Stimulated activated CD8-positive, alpha-beta memory T cell treated with anti-CD3 and anti-CD28 coated beads, Interleukin-2, amount 100 ng/mL, for 1 hour (primary cell): ENCODE measurements at regions not wholly inside any gene's neighbourhood (a gene's known extent, or its start where the extent isn't known, plus 50 kb on each side); places are given as distances from the start of the nearest gene placed in this dataset.
"Not testable (repeated sequence)": the region's sequence is repeated elsewhere in the genome, so short reads cannot be mapped to it uniquely, and the experiment has no call there.

ENCODE experiments used
- DNase-seq, 2 donors: peaks; one replicate each; pipeline ENCODE4 v3.0.0-alpha.2; 2020; ENCODE audit warnings: low read depth in 2 of 2

DNA sequence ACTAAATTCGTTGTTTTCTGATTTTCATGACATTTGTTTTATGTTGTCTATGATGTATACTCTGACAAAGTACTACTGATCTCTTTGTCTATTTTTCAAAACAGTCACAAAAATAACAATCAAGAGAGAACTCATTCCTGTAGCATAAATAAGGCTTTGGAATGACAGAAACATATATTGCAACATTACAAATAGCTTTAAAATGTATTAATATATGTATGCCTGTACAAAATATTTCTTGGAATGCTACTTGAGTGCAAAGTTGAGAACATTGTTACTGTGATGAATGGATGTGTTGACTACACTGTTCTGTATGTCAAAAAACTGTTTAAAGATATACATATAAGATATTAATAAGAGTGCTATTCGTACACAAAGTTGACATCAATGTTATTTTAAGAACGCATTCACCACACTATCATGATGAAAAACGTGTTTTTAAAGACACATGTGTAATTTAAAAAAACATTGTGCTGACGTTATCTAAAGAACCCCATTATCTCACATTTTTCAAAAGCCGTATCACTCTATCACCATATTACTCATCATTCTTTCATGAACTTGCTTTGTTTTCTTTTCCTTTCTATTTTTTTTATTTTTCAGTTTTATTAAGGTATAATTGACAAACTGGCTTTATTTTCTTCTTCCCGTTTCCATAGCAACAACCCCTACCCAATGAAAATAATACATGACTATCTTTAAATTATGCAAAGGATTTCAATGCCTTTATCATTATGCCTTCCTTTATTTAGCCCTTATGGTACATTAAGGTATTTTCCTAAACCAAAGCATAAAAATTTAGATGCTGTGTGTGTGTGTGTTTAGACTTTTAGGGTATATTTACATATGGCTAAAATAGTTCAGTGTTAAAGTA, 918.8 kb downstream of the SLITRK1 start:
- DNase-seq, result no peak

DNA sequence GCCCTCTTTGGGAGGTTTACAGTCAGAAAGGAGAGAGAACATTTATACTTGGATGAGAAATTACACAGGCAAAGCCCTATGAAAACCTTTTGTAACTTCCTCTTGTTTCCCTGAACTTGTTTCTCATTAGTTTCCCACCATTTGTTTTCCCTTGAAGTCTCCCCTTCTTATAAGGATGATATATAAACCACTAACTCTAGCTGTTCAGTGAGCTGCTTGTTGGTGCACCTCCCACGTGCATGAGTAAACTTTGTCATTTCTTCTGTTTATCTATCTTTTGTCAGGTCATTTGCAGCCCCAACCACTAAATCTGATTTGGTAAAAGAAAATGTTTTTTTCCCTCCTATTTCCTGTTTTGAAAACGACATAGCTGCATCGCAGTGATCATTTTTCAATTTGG, 919.9 kb downstream of the SLITRK1 start:
- DNase-seq, result no peak

DNA sequence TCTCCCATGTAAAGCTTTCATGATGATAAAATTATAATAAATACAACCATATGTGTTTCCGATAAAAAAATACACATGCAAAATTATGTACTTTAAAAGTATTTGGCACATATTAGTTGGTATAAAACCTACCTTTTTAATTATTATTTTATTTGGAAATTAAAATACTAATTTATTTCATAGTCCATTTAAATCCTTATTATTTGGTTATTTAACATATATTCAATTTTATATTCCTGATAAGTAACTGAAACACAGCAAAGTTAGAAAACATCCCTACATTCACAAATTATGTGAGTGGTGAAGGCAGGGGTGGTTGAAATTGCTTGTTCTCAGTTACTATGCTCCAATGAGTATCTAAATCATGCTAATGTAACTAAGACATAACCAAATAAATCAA, 920.5 kb downstream of the SLITRK1 start:
- no peak for DNase-seq

DNA sequence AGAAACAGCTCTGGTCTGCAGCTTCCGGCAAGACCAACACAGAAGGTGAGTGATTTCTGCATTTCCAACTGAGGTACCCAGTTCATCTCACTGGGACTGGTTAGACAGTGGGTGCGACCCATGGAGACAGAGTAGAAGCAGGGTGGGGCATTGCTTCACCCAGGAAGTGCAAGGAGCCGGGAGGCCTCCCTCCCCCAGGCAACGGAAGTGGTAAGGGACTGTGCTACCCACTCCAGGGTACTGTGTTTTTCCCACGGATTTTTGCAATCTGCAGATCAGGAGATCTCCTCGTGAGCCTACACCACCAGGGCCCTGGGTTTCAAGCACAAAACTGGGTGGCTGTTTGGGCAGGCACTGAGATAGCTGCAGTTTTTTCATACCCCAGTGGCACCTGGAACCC, 929.9 kb downstream of the SLITRK1 start:
- not testable (repeated sequence) for DNase-seq

DNA sequence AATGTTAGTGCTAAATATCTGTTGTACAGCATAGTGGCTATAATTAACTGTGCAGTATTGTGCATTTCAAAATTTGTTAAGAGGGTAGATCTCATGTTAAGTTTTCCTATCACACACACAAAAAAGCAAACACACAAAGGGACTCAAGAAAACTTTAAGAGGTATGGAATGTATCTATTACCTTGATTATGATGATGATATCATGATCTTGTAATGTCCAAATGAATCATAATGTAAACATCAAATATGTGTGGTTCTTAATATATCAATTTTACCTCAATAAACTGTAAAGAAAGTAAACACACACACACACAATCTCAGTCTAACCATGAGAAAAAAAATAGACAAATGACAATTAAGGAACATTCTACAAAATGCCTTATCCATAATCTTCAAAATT, 934.6 kb downstream of the SLITRK1 start:
- no peak for DNase-seq

DNA sequence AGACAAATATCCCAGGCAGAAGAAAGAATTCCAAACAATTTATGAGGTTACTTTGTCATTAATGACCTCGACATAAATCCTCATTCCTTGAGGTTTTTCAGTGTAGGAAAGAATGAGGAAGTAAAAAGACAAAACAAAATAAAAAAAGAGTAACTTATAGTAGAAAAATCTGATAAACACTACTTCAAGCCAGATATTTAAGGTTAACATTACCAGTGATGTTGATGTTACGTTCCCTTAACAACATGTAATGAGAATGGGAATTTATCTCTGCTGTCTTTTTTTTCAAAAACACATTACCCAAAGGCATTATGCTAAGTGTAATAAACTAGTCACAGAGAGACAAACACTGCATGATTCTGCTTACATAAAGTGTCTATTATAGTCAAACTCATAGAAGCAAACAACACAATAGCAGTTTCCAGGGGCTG, 935.1 kb downstream of the SLITRK1 start:
- DNase-seq, result no peak

DNA sequence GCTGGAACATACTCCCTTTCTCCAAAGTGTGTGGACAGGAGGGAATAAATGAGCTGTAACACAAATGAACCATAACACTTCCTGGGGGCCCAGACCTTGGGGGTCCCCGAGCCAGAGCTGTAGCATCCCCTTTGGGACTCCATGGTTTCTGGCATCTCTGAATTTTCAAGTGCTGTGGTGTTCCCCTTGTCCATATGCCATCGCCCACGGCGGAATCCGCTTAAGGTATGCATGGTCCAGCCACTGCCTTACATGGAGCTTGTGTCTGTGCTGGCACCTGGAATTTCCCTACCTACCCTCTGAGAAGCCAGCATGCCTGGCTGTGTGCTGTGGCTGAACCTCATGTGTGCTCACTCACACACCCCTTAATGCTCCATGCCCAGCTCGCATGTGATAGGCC, 943.6 kb downstream of the SLITRK1 start:
- no peak for DNase-seq

DNA sequence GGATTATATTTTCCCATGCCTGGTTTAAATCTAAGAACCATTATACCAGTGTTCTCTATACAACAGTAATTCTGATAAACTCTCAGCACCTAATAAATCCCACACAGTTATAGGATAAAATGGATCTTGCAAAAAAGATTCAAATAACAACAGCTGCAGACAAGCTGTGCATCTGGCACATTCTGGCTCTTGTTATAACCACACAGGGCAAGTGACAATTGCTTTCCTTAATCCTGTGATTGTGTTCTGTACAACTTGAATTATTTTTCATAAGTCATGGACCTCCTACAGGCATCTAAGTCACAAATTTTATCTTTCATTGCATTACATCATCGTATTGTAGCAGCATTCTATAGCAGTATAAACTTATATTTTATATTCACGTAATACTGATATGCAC, 948.3 kb downstream of the SLITRK1 start:
- no peak for DNase-seq

DNA sequence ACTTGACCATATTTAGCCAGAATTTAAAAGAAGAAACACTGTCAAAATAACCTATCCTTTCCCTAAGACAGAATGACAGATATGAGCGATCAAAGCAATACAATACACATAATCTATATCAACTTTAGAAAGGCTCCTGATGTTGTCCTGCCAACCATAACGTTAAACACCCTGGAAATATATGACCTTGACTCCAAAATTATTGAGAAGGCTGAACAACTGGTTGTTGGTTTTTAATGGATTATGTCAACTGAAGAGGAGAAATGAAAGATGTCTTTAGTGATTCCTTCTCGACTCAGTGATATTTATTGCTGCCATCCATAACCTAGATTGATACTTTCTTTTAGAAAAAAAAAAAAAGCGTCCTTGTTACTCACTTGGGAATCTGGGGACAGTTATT, 957.2 kb downstream of the SLITRK1 start:
- DNase-seq, result no peak

DNA sequence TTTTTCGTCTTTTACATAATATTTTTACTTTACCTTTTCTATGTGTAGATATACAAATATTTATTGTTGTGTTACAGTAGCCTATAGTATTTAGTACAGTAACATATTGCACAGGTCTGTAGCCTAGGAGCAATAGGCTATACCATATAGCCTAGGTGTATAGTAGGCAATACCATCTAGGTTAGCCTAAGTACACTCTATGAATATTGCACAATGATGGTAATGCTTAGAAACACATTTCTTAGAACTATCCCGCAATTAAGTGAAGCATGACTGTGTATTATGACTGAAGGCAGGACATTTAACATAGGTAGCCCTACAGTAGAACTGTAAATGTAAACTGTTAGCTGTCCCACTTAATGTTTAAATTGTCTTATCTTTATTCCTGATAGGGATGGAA, 964.3 kb downstream of the SLITRK1 start:
- no peak for DNase-seq

DNA sequence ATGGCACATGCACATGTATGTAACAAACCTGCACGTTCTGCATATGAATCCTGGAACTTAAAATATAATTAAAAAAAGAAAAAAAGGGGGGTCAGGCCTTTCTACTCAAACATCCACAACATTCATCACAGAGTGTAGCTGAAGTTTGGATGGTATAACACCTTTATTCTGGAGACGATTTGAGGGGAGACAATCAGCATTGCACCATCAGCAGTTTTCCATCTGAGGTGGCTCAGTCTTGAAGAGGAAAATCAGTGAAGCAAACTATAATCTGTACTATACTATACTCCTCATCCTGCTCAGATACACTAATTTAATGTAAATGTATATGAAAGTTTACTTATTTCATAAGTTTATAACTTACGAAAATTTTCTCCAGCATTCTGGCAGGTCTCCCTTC, 969.7 kb downstream of the SLITRK1 start:
- DNase-seq, result no peak

DNA sequence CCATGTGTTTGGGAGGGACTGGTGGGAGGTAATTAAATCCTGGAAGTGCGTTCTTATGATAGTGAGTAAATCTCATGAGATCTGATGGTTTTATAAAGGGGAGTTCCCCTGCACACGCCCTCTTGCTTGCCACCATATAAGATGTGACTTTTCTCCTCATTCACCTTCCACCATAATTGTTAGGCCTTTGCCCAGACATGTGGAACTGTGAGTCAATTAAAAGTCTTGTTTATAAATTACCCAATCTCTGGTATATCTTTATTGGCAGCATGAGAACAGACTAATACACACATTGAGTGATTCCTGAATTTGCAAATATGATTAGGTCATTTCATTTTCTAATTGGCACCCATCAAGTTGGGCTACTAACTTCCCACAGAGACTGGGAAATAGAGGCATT, 977.2 kb downstream of the SLITRK1 start:
- DNase-seq, result no peak

DNA sequence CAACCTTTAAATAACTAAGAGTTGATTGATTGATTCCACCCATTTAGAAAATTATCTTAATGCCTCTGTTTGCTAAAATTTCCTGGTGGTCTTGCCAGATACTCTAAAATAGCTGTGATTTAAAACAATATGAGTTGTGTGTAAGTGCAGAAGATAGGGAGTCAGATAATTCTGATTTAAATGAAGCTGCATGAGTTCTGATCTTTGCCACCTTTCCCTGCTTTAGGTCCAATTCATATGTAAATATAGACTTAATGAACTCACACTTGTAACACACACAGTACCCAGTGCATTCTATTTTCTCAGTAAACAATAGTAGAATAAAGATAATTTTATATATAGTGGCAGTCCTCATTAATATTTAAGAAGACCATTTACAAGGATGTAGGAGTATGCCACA, 981.8 kb downstream of the SLITRK1 start:
- DNase-seq, result no peak

DNA sequence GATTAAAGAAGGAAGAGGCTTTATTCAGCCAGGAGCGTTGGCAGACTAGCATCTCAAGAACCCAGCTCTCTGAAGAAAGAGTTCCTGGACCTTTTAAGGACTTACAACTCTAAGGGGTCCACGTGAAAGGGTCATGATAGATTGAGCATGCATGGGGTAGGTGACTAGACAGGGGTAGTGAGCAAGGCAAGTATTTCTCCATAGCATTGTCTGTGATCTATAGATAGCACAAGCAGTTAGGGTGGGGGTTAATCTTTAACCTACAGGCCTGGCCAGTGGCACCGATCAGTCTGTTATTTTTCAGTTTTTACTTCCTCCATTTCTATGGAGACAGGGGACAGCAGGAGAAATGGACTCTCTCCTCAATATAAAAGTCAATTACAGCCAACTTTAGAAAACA, 983.7 kb downstream of the SLITRK1 start:
- no peak for DNase-seq

DNA sequence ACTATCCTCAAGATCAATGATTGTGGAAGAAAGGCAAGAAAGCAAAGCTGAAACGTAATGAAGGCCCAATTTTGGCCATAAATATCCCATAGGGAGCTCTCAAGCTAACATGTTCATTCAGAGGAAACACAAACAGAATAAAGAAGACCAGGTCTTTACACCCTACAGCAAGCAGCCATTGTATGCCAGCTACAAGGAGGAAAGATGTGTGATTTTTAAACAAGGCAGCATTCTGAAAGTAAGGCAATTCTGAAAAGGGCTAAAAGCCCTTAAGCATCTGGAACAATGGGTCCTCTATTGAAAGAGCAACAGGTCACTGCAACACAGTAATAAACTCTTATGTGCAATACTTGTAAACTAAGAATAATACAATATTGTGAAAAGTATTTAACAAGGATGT, 1002.4 kb downstream of the SLITRK1 start:
- DNase-seq, result no peak

DNA sequence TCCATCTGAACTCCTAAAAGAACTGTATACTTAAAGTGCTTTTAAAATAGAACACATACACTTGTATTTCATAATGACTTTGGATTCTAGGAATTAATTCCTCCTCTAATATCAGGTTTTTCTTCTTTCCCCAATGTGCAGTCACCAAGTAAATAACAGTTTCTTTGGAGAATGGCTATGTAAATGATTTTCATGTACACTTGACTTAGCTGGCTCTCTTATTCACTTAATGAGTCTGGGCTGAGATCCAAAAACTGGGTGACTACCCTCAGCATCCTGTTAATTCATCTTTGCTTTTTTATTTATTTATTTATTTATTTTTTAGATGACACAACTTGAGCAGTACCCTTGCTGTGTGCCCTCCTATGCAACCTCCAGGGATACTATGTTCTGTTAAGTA, 1003.7 kb downstream of the SLITRK1 start:
- no peak for DNase-seq

DNA sequence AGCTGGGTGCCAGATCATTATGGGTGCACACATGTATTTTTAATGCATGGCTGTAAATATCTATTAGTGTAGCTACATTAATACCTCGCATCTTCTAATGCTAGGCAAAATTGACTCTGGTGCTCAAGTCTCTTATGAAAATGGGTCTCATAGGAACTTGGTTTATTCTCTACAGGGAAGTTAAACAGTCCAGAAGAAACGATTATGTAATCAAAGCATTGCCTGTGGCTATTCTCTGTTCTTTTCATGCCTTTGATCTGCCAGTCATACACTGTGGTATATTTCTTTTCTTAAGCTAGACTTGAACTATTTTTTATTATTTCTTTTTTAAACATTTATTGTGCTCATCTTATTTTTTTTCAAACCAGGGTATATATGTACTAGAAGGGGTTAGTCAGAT, 1015.0 kb downstream of the SLITRK1 start:
- no peak for DNase-seq

DNA sequence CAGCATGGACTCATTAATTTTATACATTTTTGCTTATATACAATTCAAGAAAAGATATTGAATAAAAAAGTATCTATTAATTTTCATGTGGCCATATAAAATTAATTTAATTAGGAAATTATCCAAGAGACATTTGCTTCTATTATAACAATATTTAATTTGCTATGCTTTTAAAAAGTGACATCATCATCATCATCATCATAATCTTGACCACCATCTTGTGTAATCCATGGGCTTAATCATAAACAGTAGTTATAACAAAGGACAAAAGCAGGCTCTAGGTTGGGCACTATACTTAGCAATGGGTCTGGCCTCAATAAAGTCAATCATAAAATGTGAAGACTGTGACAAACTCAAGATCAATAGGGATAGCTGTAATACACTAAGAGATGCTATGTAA, 1031.6 kb downstream of the SLITRK1 start:
- no peak for DNase-seq

DNA sequence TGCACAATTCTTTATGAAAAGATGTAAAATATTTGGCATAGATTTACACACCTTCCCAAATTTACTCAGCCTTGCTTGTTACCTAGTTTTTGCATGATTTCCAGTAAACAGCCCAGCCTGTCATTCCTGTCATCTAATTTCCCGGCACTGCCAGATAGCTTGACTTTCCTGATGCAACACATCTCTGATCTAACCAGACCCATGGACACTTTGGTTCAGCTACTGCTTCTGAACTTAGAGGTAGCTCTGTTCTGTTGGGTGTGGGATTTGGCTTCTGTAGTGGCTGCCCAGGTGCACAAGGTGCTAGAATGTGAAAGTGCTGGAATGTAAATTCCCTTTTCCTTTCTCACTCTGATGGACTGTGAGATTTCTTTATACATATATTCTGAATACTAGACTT, 1033.5 kb downstream of the SLITRK1 start:
- DNase-seq, result no peak

DNA sequence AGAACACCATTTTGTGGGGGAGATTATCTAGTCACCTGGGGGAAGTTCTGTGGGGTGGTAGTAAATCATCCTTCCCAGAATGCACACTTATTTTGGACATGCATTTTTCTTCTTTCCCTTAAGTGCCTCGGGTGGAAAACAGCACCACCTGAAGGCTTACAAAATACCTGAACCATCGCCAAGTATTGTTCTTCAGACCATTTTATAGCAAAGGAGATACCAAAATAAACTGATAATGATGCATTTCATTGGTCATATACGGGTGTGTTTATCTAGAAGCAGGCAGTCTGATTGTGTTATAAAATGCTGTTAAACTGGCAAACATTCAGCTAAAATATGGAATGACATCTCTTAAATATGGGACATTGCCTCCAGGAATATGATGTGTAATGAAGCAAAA, 1034.7 kb downstream of the SLITRK1 start:
- DNase-seq, result no peak

DNA sequence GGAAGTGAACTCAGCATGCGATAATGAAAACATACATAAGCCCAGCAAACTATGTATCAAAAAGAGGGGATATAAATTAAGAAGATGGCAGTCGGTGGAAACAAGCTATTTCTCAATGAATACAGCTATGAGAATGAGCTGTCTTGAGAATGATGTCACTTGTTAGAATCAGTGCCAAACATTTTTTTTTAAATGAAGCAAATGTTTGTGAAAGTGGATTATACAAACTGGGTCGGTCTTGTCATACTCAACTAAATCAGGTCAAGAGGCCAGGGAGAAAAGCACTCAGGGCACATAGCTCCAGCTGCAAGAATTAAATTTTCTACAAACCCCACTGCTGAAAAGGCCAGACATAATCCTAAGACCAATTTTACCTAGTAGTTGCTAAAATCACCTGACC, 1048.4 kb downstream of the SLITRK1 start:
- DNase-seq, result no peak

DNA sequence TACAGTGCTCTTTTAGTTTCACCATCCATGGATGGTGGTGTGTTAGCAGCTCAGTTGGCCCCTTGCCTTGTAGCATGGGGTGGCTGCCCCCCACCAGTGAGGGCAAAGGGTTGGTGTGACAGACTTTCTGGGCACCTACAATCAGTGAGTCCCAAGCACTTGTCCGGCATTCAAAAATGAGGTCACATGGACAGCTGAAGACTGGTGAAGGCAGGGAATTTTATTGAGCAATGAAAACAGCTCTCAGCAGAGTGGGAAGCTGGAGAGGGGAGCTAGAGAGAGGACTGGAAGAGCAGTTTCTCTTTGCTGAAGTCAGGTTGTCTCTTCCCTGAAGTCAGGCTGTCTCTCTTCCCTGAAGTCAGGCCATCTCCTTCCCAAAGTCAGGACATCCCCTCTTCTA, 1053.2 kb downstream of the SLITRK1 start:
- no peak for DNase-seq

DNA sequence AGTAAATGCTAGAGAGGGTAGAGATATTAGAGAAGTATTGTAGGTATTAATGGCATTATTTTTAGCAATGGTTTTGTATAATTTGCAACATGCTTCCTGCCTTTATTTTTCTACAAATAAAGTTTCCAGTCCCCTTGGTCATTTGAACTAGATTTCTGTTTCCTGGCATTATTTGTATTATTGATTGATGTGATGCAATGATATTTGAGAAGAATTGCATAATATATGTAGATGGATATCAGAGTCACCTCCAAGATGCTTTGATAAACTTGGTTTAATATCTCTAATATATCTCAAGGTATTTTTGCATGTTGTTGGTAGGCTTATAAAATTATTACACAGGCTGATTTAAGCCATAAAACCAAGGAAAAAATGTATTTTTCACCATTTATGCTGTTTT, 1054.5 kb downstream of the SLITRK1 start:
- DNase-seq, result no peak

DNA sequence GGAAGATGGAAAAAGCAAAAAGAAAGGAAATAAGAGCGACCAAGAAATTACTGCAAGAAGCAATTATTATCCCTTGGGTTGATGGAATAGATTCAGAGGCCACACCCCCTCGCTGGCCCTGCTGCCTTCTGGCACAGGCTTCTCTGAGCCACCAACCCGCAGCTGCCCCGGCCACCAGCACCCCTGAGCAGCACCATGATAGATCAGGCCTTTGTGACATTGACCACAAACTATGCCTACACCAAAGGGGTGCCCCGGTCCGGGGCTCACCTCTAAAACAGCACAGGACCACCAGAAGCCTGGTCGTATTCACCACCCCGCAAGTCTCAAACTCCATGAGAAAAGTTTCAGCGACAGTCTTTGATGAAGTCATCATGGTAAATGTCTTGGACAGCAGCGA, 1059.3 kb downstream of the SLITRK1 start:
- no peak for DNase-seq
